ENCODE measurements at regions not wholly inside any gene's neighbourhood (a gene's known extent, or its start where the extent isn't known, plus 50 kb on each side); places are given as distances from the start of the nearest gene placed in this dataset.
"Not testable (repeated sequence)": the region's sequence is repeated elsewhere in the genome, so short reads cannot be mapped to it uniquely, and the experiment has no call there.

DNA sequence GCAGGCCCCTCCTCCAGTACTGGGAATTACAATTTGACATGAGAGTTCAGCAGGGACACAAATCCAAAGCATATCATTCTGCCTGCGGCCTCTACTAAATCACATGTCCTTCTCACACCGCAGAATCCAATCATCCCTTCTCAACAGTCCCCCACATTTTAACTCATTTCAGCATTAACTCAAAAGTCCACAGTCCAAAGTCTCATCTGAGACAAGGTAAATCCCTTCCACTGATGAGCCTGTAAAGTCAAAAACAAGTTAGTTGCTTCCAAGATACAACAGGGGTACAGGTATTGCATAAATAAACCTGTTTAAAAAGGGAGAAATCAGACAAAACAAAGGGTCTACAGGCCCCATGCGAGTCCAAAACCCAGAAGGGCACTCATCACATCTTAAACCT lies 64.0 kb downstream of the EBNA1BP2 start:
- DNase-seq, result no peak

DNA sequence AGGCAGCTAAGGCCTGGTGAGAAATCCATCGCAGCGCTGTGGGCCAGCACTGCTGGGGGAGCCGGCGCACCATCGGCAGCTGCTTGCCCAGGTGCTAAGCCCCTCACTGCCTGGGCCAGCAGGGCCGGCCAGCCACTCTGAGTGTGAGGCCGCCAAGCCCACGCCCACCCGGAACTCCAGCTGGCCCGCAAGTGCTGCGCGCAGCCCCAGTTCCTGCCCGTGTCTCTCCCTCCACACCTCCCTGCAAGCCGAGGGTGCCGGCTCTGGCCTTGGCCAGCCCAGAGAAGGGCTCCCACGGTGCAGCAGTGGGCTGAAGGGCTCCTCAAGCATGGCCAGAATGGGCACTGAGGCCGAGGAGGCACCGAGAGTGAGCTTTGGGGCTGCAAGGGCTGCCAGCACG lies 64.4 kb downstream of the EBNA1BP2 start:
- no peak for DNase-seq

DNA sequence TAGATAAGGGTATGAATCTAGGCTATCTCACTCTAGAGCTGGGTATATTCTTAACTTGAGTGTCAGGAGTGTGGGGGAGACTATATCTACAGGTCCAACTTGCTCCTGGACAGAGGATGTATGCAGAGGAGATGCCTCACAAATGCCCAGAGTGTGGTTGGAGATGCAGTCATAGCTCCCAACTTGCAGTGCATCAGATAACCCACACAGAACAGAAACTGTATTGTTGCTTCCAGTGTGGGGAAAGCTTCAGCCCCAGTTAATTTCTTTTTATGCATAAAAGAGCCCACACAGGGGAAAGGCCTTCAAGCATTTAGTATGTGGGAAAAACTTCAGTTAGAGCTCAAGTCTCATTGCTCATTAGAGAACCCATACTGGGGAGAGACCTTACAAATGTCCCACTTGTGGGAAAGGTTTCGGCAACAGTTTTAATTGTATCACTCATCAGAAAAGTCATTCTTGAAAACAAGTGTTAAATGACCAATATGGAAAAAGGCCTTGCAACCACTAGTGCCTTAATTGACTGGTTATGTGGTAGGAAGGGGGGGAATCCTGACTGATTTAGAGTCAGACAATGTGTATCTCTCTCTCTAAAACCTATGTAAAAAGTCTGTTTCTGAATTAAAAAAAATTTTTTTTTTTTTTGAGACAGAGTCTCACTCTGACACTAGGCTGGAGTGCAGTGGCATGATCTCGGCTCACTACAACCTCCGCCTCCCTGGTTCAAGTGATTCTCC lies 67.9 kb downstream of the EBNA1BP2 start:
- DNase-seq, result no peak

DNA sequence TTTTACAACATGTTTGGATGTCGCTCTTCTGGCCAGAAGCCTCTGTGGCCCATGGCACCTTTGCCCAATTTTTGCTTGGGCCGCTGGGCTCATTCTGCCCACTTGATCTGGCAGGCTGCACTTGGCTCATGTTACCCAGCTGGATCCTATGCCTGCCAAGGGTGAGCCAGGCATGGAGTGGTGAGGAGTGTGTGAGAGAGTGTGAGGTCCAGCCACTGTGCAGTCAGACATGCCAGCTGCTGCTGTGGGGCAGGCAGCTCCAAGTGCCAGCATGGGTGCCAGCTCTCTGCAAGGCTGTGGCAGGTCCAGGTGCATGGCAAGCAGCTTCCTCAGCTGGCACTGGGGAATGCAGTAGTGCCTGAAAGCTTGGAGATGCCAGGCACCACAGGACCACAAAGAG lies 71.0 kb downstream of the EBNA1BP2 start:
- DNase-seq, result no peak

DNA sequence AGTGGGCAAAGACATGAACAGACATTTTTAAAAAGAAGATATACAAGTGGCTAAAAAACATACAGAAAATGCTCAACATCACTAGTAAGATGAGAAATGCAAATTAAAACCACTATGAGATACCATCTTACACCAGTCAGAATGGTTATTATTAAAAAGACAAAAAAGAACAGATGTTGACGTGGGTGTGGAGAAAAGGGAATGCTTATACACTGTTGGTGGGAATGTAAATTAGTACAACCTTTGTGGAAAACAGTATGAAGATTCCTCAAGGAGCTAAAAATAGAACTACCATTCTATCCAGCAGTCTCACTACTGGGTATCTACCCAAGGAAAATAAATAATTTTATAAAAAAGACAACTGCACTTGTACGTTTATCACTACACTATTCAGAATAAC lies 73.9 kb downstream of the EBNA1BP2 start:
- DNase-seq, result no peak

DNA sequence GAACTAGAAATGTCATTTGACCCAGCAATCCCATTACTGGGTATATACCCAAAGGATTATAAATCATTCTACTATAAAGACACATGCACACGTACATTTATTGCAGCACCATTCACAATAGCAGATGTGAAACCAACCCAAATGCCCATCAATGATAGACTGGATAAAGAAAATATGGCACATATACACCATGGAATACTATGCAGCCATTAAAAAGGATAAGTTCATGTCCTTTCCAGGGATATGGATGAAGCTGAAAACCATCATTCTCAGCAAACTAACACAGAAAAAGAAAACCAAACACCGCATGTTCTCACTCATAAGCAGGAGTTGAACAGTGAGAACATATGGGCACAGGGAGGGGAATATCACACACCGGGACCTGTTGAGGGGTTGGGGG lies 75.6 kb downstream of the EBNA1BP2 start:
- DNase-seq, result not testable (repeated sequence)

DNA sequence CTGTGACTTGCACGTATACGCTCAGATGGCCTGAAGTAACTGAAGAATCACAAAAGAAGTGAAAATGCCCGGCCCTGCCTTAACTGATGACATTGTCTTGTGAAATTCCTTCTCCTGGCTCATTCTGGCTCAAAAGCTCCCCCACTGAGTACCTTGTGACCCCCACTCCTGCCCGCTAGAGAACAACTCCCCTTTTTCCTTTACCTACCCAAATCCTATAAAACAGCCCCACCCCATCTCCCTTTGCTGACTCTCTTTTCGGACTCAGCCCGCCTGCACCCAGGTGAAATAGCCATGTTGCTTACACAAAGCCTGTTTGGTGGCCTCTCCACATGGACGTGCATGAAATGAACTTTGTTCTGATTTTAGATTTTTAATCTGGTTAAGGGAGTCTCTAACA lies 81.3 kb downstream of the EBNA1BP2 start:
- DNase-seq, result not testable (repeated sequence)

DNA sequence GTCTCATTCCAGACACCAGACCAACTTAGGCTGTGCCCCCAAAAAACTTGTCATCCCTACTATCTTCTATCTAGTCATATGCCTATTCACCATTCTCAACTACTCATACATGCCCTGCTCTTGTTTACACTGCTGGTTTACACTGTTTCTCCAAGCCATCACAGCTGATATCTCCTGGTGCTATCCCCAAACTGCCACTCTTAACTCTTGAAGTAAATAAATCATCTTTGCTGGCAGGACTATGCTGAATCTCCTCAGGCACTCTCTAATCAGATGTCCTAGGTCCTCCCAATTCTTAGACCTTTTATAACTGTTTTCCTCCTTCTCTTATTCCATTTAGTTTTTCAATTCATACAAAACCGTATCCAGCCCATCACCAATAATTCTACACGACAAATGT lies 81.9 kb downstream of the EBNA1BP2 start:
- not testable (repeated sequence) for DNase-seq

DNA sequence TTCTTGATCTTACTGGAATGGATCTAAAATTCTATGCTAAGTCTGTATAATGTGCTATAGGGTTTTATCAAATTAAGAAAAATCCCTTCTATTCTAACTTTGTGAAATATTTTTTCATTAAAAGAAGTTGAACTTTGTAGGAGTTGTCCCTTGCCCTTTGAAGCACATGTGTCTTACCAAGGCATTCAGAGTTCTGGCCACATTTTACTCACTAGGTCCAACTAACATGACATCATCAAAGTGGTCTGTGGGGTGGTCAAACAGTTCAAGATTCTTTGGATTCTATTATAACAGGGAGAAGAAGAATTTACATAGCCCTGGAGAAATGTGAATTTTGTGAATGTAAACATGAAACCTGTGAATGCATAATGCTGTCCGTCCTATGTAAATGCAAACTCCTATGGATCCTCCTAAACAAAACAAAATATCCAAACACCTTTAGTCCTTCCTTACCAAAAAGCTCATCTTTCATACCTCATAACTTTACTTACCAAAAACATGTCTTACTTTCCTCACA lies 88.7 kb downstream of the EBNA1BP2 start:
- DNase-seq, result no peak

DNA sequence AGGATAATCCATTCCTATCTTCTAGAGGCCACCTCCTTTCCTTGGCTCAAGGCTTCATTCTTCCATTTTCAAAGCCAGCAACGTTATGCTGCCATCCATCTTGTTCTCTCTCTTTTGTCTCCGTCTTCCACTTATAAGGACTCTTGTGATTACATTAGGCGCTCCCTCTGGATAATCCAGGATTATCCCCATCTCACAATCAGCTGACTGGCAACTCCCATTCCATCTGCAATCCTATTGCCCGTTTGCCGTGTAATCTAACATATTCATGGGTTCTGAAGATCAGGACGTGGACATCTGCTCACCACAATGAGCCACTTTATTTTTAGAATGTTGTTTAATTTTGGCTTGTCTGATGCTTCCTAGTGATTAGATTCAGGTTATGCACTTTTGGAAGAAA lies 89.3 kb downstream of the EBNA1BP2 start:
- DNase-seq, result no peak

DNA sequence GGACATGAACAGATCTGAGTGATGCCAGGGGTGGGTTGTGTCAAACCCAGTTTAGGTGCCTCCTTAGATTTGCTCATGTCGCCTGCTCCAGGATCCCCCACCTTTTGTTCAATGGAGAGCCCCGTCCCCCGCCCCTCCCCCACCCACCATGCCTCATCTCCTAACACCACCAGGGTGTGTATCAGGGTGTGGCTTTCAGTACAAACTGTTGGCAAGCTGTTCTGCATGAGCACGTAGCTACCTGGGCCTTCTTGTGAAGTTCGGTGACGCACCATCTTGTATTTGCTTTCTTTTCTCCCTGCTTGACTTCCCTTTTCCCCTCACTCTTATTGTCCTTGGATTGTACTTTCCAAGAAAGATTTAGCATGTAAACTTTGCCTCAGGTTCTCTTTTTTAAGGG lies 94.8 kb downstream of the EBNA1BP2 start:
- no peak for DNase-seq

DNA sequence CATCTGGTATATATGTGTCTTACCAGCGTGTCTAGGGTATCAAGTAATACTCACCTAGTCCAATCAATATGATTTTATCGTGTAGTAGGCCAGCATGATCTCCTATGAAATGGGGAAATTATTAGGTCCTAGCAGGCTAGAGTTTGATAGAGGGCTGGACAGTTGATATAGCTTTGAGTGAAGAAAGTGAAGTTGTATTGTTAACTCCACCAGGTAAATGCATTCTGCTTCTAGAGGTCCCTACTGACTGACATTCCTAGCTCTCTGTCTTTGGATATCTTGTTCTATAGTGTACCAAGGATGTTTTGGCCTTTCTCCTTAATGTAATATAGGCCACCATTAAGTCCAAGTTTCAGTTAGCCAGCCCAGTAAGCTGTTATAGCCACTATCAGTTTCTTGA lies 97.4 kb downstream of the EBNA1BP2 start:
- DNase-seq, result no peak

DNA sequence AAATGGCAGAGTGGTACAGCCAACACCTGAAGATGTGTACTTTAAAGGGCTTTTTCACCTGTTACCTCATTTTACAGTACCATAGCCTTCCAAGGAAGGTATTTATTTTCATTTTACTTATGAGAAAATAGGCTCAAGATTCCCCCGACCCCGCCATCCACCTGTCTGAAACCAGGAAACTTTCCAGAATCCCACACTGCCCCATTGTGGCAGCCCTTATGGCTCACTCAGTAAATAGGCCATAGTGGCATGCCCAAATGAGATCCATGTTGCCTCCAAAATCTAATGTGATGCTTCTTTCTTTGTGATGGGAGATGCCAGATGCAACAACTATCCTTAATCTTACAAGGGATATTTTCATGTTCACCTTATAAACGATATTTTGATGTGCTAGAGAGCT lies 97.8 kb downstream of the EBNA1BP2 start:
- no peak for DNase-seq

DNA sequence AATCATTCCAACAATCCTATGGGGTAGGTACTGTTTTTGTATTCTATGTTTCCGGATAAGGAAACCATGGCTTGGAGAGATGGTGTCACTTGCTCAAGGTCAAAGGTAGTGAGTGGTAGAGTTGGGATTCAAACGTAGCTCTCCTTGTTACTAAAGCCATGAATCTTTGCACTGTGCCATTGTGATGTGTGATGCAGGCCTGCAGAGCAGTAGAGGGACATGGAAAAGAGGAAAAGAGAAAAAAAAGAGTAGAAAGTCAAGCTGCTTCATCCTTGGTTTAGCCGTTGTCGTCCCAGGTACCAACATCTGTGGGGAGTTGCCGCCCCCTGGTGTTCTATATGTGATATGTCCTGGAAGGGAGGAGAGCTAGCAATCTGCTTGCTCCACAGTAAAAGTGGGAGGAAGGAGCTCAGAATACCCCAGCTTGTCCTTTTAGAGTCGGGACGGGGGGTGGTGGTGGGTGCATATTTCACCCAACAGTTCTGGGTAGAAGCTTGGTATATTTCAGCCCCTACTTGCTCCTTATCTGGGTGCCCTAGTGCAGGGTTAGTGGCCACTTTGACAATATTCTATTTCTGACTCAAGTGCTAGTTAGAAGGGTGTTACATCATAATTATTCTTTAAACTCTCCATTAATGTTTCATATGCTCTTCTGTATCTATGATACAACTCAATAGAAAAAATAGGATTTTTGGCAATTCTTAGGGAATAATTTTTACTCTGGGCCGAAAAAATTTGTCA lies 98.4 kb downstream of the EBNA1BP2 start:
- peak; percentile 75 to 78 for DNase-seq

DNA sequence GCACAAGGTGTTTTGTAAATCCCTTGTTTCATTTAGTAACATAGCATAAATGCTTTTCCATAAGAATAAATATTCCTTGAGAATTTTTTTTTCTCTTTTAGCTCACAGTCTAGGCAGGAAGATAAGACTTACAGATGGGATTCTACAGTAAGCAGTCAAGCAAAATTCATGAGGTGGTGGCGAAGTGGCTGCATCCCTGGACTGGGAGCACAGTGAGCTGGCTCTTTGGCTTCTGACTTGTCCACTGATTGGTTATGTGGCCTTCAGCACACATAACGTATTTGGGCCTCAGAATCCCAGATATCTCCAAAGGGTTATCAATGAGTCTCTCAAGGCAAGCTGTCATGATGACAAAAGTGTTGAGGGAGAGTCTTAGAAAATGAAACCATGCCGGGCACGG lies 99.8 kb downstream of the EBNA1BP2 start:
- DNase-seq, result no peak

DNA sequence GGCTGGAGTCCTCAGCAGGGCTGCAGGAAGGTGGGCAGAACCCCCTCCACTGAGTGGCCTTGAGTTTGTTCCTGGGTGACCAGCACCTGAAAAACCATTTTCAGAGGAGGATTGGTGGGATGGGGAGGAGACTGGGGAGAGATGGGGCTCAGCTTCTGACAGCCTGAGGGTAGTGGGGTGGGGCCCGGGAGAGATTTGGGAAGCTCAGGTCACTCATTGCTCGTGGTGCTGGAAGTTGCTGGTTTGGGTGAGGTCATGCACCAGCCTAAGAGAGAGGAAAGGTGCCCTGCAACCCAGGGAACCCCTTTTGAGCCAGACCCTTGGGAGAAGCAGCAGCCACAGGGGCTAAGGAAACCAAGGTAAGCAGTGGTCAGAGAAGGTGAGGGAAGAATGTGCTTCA lies 100.8 kb downstream of the EBNA1BP2 start:
- no peak for DNase-seq

DNA sequence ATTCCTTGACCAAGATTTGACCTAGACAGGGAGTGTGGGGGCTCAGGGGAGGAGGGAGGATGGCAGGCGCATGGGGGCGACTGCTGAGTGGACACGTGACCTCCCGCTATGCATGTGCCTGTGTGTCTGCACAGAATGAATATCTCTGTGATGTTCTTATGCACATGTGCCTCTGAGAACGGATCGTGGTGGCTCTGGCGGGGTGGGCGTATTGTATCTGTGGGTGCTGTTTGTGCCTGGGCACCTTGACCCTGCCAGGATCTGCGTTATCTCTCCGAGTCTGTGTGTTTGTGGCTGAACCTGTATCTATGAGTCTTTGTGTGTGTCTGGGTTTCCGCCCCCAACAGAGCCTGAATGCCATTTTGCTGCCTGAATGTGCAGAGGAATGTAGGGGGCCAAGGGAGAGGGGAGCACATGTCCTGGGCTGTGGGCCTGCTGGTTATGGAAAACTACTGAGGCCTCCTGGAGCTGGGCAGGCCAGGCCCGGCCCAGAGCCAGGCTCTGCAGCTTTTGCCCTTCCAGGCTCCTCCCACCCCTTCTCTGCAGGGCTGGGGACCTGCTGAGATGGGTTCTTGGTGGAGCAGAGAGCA lies 102.5 kb downstream of the EBNA1BP2 start:
- DNase-seq, result no peak

DNA sequence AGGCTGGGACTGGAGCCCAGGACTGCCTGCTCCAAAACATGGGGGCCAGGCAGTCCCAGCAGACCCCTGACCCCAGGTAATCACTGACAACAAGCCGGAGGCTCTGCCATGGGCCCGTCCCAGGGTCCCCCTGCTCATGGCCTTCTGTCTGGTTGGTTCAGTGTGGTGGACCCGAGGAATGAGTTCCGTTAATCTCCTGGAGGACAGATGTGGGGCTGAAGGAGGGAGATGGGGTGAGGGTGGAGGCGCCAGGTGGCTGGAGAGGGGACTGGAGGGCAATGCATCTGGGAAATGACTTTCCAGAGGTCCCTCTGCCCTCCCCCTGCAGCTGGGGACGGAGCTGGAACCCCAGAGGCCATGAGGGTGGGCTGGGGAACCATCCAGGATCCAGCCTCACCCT lies 103.2 kb downstream of the EBNA1BP2 start:
- DNase-seq, result no peak

DNA sequence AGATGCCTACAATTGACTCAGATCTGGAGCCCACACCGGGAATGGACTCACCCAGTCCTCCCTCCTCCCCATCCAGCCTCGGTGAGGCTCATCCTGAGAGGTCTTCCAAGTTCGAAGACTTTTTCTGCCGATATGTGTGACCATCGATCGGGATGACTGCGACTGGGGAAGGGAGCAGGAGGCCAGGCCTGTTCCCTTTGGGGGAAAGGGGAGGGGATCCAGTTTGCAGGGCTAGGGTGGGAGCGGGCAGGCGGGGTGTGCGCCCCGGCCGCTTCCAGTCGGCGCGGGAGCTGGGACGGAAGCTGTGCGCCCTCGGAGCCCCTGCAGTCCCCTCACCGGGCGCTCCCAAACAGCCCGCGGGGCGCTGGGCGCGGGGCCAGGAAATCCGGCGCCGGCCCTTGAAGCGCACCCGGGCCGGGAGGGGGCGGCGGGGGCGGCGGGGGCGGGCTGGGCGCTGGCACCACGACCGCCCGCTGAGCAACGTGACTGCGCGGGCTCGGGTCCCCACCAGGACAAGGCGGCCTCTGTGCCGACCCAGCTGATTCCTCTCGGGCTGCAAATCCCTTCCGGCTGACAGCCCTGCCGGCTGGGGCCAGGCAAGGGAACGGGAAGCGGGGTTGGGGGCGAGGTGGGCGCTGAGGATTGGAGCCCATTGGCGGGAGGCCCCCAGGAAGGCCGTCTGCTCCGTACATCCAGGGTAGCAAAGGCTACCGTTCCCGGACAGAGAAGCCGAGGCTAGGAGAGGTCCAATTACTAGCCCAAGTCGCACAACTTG lies 103.9 kb downstream of the EBNA1BP2 start:
- DNase-seq, result peak in 1 of 2 experiments; percentile 28

DNA sequence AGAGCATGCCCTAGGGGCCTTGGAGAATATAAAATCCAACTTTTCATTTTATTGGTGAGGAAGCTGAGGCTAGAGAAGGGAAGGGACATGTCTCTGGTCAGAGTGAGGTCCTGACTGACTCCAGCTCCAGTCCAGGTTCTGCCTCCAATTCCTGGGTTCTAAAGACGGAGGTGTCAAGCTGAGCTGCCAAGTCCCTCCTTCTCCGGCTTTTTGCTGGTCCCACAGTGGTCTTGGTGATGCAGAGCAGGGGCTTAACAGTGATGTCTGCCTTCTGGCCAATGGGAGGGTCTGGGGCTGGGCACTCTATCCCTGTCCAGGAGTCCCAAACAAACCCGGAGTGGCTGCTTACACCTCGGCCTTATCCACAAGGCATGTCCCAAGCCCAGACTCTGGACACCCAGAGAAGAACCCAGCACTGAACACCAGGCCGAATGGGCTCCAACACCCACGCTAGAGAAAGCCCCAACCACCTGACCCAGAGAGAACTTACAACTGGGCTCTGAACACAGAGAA lies 104.8 kb downstream of the EBNA1BP2 start:
- peak in 1 of 2 experiments; percentile 12 for DNase-seq

DNA sequence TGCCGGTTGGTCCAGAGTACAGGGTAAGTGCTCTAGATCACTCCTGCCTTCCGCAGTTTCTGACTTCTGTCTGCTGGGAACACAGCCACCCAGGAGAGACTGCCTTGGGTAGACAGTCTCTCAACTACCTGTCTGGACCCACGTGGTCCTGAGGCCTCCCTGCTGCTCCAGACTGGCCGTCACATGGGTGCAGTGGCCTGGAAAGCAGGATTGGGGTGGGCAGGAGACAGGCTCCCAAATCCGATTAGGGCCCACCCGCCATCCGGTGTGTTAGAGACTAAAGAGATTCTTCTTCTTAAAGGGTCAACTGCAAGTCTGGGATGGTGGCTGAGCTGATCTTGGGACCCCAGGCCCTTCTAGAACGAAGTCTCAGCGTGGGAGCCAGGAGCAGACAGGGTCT lies 105.5 kb downstream of the EBNA1BP2 start:
- no peak for DNase-seq

DNA sequence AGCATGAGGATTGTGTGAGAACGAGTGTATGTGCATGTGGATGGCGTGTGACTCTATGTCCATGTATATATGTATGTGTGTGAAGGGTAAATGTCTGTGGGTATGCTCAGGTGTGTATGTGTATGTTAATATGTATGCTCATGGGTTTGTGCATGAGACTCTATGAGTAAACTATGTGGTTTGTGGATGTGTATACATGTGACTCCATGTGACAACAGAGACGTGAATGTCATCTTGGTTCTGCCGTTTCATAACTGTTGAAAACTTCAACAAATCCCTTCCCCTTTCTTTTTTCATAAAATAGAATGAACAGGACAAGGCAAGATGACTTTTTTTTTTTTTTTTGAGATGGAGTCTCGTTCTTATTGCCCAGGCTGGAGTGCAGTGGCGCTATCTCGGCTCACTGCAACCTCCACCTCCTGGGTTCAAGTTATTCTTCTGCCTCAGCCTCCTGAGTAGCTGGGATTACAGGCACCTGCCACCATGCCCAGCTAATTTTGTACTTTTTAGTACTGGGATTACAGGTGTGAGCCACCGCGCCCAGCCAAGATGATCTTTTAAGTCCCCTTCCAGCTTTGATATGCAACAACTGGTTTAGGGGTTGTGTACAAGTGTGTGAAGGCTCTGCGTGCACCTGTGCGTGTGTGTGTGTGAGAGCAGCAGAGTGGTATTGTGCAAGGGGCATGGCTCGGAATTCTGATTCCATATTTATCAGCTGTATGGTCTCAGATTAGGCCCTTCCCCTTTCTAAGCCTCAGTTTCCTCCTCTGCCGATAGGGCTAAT lies 106.3 kb downstream of the EBNA1BP2 start:
- DNase-seq, result no peak

All from activated T-cell treated with anti-CD3 and anti-CD28 coated beads, Interleukin-2, amount 50 U/mL, for 48 hours (primary cell).